HCT116 (cell line): ENCODE measurements at regions not wholly inside any gene's neighbourhood (a gene's known extent, or its start where the extent isn't known, plus 50 kb on each side); places are given as distances from the start of the nearest gene placed in this dataset.

ENCODE experiments used
- ATAC-seq: fragments of 200-7000 bp; cut with Tn5 transposase; 2 replicates; pipeline ENCODE4 v1.9.1; 2020; ENCODE audit warnings: mild to moderate bottlenecking, moderate library complexity
- BruUV-seq: library from RNA; stranded (reverse); fragments of 400-500 nt; replicated peaks from 2 replicates; lab custom pipeline; 2021; lab: Mats Ljungman, UMichigan
- CTCF ChIA-PET: fragments of 300-600 bp; sonication (Branson Sonifier 250); formaldehyde crosslinking; loops from one replicate; lab custom pipeline; 2021; ENCODE audit warnings: antibody characterized with exemption; lab: Charles Lee
- POLR2A ChIA-PET: fragments of 300-600, 350-600 bp; sonication (Branson Sonifier 250); formaldehyde crosslinking; loops from one replicate; lab custom pipeline; 2021; ENCODE audit warnings: antibody characterized with exemption; lab: Charles Lee
- RAD21 ChIA-PET, 2 experiments: fragments of 300-600 bp; sonication (Branson Sonifier 250); formaldehyde crosslinking; loops; one replicate each; lab custom pipeline; 2023; ENCODE audit warnings: low total read pairs in 2 of 2; ENCODE audit not compliant: uncharacterized antibody in 2 of 2, unreplicated experiment in 2 of 2, low non-redundant PET in 1 of 2; lab: Charles Lee
- DNase-seq: peaks from one replicate; pipeline ENCODE4 v3.0.0-alpha.2; 2010; ENCODE audit warnings: low read depth, low spot score
- H2AFZ ChIP-seq: fragments of 200-600 bp; shearing (Covaris generic), sonication (generic); 2 replicates; pipeline ENCODE4 v1.6.1; 2017; ENCODE audit warnings: low read depth, mixed run types, mixed read lengths, antibody characterized with exemption, low read length; ENCODE audit not compliant: poor library complexity, severe bottlenecking
- H3K27ac ChIP-seq: 2 replicates; pipeline ENCODE4 v1.5.1; 2012; ENCODE audit warnings: low read depth, low read length
- H3K27me3 ChIP-seq: fragments of 200-600 bp; sonication (generic); 2 replicates; pipeline ENCODE4 v1.6.1; 2016; ENCODE audit warnings: mixed run types, low read length, mixed read lengths; ENCODE audit not compliant: insufficient read depth
- H3K36me3 ChIP-seq, 2 experiments: fragments of 200-500 bp in 1 of 2; fragments of 200-600 bp in 1 of 2; sonication (Bioruptor generic) in 1 of 2; sonication (generic) in 1 of 2; 2 replicates each; pipeline versions ENCODE4 v1.5.1 to v1.6.1; 2014 to 2016; ENCODE audit warnings: low read length in 2 of 2, inconsistent platforms in 1 of 2, mixed read lengths in 1 of 2, mixed run types in 1 of 2; ENCODE audit not compliant: insufficient read depth in 2 of 2, control insufficient read depth in 1 of 2
- H3K4me1 ChIP-seq, 2 experiments: fragments of 200-600 bp in 1 of 2; sonication (generic) in 1 of 2; 2 replicates each; pipeline versions ENCODE4 v1.5.1 to v1.6.1; 2012 to 2017; ENCODE audit warnings: low read length in 2 of 2, inconsistent platforms in 1 of 2, mild to moderate bottlenecking in 1 of 2, mixed read lengths in 1 of 2, mixed run types in 1 of 2, moderate library complexity in 1 of 2; ENCODE audit not compliant: insufficient read depth in 2 of 2, control insufficient read depth in 1 of 2
- H3K4me2 ChIP-seq: fragments of 200-600 bp; sonication (generic); 2 replicates; pipeline ENCODE4 v1.6.1; 2017; ENCODE audit warnings: mixed run types, low read length, mixed read lengths
- H3K4me3 ChIP-seq, 2 experiments: fragments of 200-600 bp in 1 of 2; sonication (generic) in 1 of 2; replicated peaks in 1 of 2; 2 replicates each; pipeline ENCODE4 v1.5.1; 2011 to 2016; ENCODE audit warnings: low read length in 2 of 2, control low read depth in 1 of 2, low read depth in 1 of 2, mild to moderate bottlenecking in 1 of 2, mixed read lengths in 1 of 2, mixed run types in 1 of 2
- H3K79me2 ChIP-seq: fragments of 200-600 bp; sonication (generic); 2 replicates; pipeline ENCODE4 v1.6.1; 2017; ENCODE audit warnings: mild to moderate bottlenecking, mixed run types, low read length, moderate library complexity, mixed read lengths; ENCODE audit not compliant: insufficient read depth
- H3K9ac ChIP-seq: fragments of 200-600 bp; sonication (generic); 2 replicates; pipeline ENCODE4 v1.6.1; 2016; ENCODE audit warnings: low read length, mixed read lengths
- H3K9me2 ChIP-seq: fragments of 200-600 bp; sonication (generic), shearing (Covaris generic); 2 replicates; pipeline ENCODE4 v1.6.1; 2017; ENCODE audit warnings: mixed run types, mild to moderate bottlenecking, moderate library complexity; ENCODE audit not compliant: insufficient read depth
- H3K9me3 ChIP-seq, 2 experiments: fragments of 200-500 bp in 1 of 2; fragments of 200-600 bp in 1 of 2; sonication (Bioruptor generic) in 1 of 2; sonication (generic) in 1 of 2; 2 replicates each; pipeline ENCODE4 v1.6.1; 2014 to 2017; ENCODE audit warnings: low read length in 2 of 2, mixed read lengths in 2 of 2, inconsistent platforms in 1 of 2, low read depth in 1 of 2, mild to moderate bottlenecking in 1 of 2, mixed run types in 1 of 2, moderate library complexity in 1 of 2; ENCODE audit not compliant: control insufficient read depth in 1 of 2, insufficient read depth in 1 of 2
- H4K20me1 ChIP-seq: fragments of 200-600 bp; sonication (generic), shearing (Covaris generic); 2 replicates; pipeline ENCODE4 v1.6.1; 2017; ENCODE audit warnings: mixed run types, mild to moderate bottlenecking, moderate library complexity; ENCODE audit not compliant: insufficient read depth
- CBX3 ChIP-seq: IDR thresholded peaks from 2 replicates; pipeline ENCODE4 v1.6.1; 2012; ENCODE audit warnings: low read depth
- ELF1 ChIP-seq: IDR thresholded peaks from 2 replicates; pipeline ENCODE4 v1.6.1; 2012; ENCODE audit warnings: low read depth, borderline replicate concordance
- EZH2 ChIP-seq: fragments of 200-600 bp; sonication (generic); IDR thresholded peaks from 2 replicates; pipeline ENCODE4 v1.6.1; 2017; ENCODE audit warnings: antibody characterized with exemption, mixed run types
- EZH2phosphoT487 ChIP-seq: fragments of 200-600 bp; IDR thresholded peaks from 2 replicates; pipeline ENCODE4 v1.6.1; 2018; ENCODE audit warnings: antibody characterized with exemption, borderline replicate concordance
- FOSL1 ChIP-seq: IDR thresholded peaks from 2 replicates; pipeline ENCODE4 v1.6.1; 2012; ENCODE audit warnings: low read depth
- JUND ChIP-seq: IDR thresholded peaks from 2 replicates; pipeline ENCODE4 v1.6.1; 2012
- POLR2AphosphoS5 ChIP-seq: IDR thresholded peaks from 2 replicates; pipeline ENCODE4 v1.6.1; 2011; ENCODE audit warnings: mild to moderate bottlenecking, low read depth, low read length, moderate library complexity
- RAD21 ChIP-seq: IDR thresholded peaks from 2 replicates; pipeline ENCODE4 v1.6.1; 2012; ENCODE audit warnings: low read depth, mild to moderate bottlenecking
- REST ChIP-seq: IDR thresholded peaks from 2 replicates; pipeline ENCODE4 v1.6.1; 2012; ENCODE audit warnings: low read depth
- SIN3A ChIP-seq: IDR thresholded peaks from 2 replicates; pipeline ENCODE4 v1.6.1; 2012; ENCODE audit warnings: low read depth
- SP1 ChIP-seq: IDR thresholded peaks from 2 replicates; pipeline ENCODE4 v1.6.1; 2012; ENCODE audit warnings: low read depth
- SRF ChIP-seq: IDR thresholded peaks from 2 replicates; pipeline ENCODE4 v1.6.1; 2012; ENCODE audit warnings: low read depth
- YY1 ChIP-seq: IDR thresholded peaks from 2 replicates; pipeline ENCODE4 v1.6.1; 2011; ENCODE audit warnings: low read length, low read depth, moderate library complexity, mild to moderate bottlenecking; ENCODE audit not compliant: insufficient replicate concordance; ENCODE audit errors: extremely low read depth
- ZBTB33 ChIP-seq: IDR thresholded peaks from 2 replicates; pipeline ENCODE4 v1.6.1; 2011; ENCODE audit warnings: mild to moderate bottlenecking, low read length, moderate library complexity; ENCODE audit not compliant: insufficient replicate concordance; ENCODE audit errors: extremely low read depth
- ZFX ChIP-seq: fragments of 450-650 bp; IDR thresholded peaks from 2 replicates; pipeline ENCODE4 v1.6.1; 2017
- ZNF274 ChIP-seq: fragments of 200-500 bp; sonication (Bioruptor generic); IDR thresholded peaks from 2 replicates; pipeline ENCODE4 v1.6.1; 2014; ENCODE audit warnings: mild to moderate bottlenecking, low read depth, low read length, inconsistent platforms
- intact Hi-C: fragments of 100-400 bp; cut with micrococcal nuclease; formaldehyde crosslinking; loops from 2 replicates; pipeline ENCODE4 v1.10.0; 2022

GRCh38 chr6:40159865-40160264 is 225.6 kb upstream of the MOCS1 start:
- intact Hi-C loops = no loop called here
- H3K4me1 ChIP-seq = no peaks in the 10 kb centered on the region
- TF ChIP-seq RAD21 = no peak
- no peak for TF ChIP-seq SIN3A
- TF ChIP-seq ELF1 = no peak
- TF ChIP-seq JUND = no peak
- TF ChIP-seq POLR2AphosphoS5 = no peak
- no peak for TF ChIP-seq ZNF274
- no peak for TF ChIP-seq EZH2
- no peak for TF ChIP-seq FOSL1
- no peak for TF ChIP-seq EZH2phosphoT487
- no peak for TF ChIP-seq YY1
- TF ChIP-seq, all 23 proteins: peak for 0
- CTCF ChIA-PET = no interaction called here
- Histone ChIP-seq H3K9me2 (no peaks in the 10 kb centered on the region), H4K20me1 (no peaks in the 10 kb centered on the region), H3K27ac (no peak overlapping the region), H3K4me2 (no peak overlapping the region), H2AFZ (no peak overlapping the region), H3K79me2 (no peaks in the 10 kb centered on the region), H3K4me3 (no peak overlapping the region), H3K27me3 (peaks cover 9% of the 10 kb centered on the region; the same call in 1 of the 2 replicates), H3K36me3 (no peaks in the 10 kb centered on the region), H3K9me3 (no peaks in the 10 kb centered on the region), H3K9ac (no peak overlapping the region)
- POLR2A ChIA-PET = no interaction called here
- RAD21 ChIA-PET = no interaction called here
- ATAC-seq (no peak), DNase-seq (no peak)
- BruUV-seq = no TSS peak

DNA sequence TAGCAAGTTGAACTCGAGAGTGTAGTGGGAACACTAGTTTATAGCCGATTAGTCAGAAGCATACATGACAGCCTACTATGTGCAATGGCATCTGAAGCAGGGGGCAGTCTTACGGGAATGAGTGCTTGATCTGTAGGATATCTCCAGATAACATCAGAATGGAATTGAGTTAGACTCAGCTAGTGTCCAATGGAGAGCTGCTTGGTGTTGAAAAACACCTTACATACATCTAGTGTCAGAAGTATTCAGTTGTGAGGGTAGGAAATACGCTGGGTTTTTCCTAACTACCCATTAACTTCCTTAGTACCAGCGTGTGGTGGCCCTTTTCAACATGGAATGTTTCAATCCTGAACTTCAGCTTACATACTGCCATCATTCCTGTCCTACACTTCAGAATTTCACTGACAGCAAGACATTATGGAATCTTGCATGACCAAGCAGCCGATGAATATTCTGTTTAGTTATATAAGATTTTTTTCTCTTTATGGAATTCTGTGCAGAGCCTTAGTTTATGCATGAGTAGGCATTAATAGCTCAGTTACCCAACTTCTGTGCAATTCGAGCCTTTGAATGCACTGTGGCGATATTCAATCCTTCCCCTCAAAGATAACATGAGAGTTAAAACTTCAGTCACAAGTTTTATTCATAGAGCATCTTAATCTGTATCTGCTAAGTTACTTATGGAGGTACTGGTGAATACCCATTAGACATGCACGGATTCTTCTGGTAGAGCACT is 218.6 kb upstream of the MOCS1 start:
- no TSS peak for BruUV-seq
- no peak for ATAC-seq
- H3K9me2 ChIP-seq = no peaks in the 10 kb centered on the region
- H3K4me3 ChIP-seq = no peak overlapping the region
- H4K20me1 ChIP-seq = no peaks in the 10 kb centered on the region
- no peaks in the 10 kb centered on the region for H3K79me2 ChIP-seq
- no peak overlapping the region for H3K9ac ChIP-seq
- DNase-seq = no peak
- no peaks in the 10 kb centered on the region for H3K4me1 ChIP-seq
- H3K36me3 ChIP-seq = no peaks in the 10 kb centered on the region
- H3K4me2 ChIP-seq = no peak overlapping the region
- 0 out of 2 replicates have a peak, but pooled peaks cover 6% of the 10 kb centered on the region for H3K27me3 ChIP-seq
- ChIA-PET CTCF (no interaction called here), POLR2A (no interaction called here), RAD21 (no interaction called here)
- intact Hi-C loops = no loop called here
- no peak overlapping the region for H2AFZ ChIP-seq
- H3K9me3 ChIP-seq = no peaks in the 10 kb centered on the region
- no peak overlapping the region for H3K27ac ChIP-seq
- TF ChIP-seq REST (no peak), FOSL1 (no peak), ZNF274 (no peak), EZH2 (no peak), ZFX (no peak), CBX3 (no peak), SRF (no peak), SP1 (no peak), ZBTB33 (no peak)
